HG03025 (cell line): ENCODE measurements at regions not wholly inside any gene's neighbourhood (a gene's known extent, or its start where the extent isn't known, plus 50 kb on each side); places are given as distances from the start of the nearest gene placed in this dataset.

ENCODE experiments used
- ATAC-seq: cut with Tn5 transposase; IDR thresholded peaks from one replicate; pipeline ENCODE4 v1.9.1; 2021; ENCODE audit warnings: mild to moderate bottlenecking, moderate library complexity; ENCODE audit not compliant: unreplicated experiment, low FRiP score

DNA sequence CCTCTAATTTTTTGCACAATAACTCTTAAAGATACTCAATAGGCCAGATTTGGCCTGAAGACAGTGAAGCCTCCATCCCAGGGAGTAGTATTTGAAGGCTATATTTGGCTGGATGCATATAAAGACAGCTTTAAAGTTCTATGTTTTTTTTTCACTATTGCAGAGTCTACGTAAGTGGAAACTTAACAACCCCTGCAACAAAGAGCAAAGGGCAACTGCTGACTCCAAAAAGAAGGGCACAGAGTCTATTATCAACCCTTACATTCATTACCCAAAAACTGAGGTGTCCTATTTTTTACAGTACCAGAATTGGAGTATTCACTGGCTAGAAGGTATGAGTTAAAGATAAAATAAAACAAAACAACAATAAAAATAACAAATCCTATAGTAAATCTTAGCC, 329.8 kb upstream of the PKN2 start:
- ATAC-seq, result no peak

- no peak for ATAC-seq
Observed at GRCh38 chr1:88357729-88358128, 326.3 kb upstream of the PKN2 start.

DNA sequence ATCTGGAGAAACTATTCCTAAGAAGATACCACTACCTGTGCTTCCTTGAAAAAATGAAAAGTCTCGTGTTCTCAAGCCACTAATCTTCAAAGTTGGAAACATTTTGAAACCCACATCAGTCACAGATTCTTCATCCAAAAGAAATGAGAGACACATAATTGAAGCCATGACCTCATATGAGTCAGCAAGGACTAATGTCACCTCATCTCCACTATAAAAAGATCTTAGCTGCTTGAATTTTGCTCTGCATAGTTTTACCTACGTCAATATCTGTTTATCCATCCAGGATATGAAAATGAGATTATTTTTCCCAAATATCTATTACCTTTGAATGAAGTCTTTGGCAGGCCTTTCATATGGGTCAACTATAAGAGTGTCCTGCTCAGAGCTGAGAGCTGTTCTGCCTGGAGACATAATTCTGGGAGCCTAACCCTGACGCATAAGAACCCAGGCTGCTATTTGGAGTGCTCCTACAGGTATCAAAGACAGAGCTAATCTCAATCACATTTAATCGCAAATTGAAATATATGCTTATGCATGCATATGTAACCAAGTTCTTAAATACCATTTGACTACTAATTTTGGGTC, 312.5 kb upstream of the PKN2 start:
- ATAC-seq, result no peak

DNA sequence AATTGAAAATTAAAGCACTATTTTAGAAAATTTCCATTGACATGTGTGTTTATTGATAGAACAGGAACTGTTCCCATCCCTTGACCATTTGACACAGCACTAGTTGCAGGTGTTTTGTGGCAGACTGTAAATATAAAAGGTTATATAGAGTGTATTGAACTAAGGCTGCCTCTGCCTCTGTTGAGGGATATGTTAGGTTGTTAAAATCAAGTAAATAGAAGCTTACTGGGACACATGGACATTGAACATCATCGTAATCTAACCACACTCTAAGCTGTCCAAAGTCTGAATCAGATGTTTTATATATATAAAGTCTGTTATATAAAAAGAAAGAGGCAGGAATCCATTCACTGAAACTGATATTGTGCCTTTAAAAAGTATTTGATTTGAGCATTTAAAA, 308.1 kb upstream of the PKN2 start:
- no peak for ATAC-seq

DNA sequence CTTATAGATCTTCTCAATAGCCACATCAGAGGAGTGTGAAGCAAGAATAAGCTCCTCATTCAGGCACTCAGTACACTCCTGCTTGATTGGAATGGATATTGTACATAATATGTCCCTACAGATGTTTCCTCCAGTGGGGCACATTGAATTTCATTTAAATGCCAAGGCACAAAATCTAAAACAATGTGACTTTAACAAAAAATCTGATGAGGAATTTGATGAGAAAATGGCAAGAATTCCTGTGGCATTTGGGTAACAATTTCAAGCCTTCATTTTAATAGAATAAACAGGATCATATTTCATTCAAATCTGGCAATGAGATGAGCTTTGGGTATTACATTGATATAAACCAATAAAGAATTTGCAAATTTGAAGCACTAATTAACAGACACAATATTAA, 307.7 kb upstream of the PKN2 start:
- no peak for ATAC-seq

- ATAC-seq, result no peak
Observed at GRCh38 chr1:88378560-88378959, 305.5 kb upstream of the PKN2 start.

GRCh38 chr1:88394958-88395357, 289.1 kb upstream of the PKN2 start:
- no peak for ATAC-seq

- ATAC-seq, result no peak
Observed at GRCh38 chr1:88398338-88398737, 285.7 kb upstream of the PKN2 start.

DNA sequence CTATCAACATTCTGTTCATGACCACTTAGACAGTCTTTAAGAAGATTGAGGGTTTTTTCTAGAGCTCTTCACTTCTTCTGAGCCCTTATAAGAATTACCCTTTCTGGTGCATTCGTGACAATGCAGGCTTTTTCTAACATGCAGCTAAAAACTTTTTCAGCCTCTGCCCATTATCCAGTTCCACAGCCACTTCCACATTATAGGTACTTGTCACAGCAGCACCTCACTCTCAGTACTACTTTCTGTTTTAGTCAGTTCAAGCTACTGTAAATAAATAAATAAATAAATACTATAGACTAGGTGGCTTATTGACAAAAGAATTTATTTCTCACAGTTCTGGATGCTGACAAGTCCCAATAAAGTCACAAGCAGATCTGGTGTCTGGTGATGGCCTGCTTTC, 284.4 kb upstream of the PKN2 start:
- ATAC-seq, result peak; percentile 79

GRCh38 chr1:88401313-88401712, 282.8 kb upstream of the PKN2 start:
- peak; percentile 85 for ATAC-seq

GRCh38 chr1:88404582-88404981, 279.5 kb upstream of the PKN2 start:
- no peak for ATAC-seq

DNA sequence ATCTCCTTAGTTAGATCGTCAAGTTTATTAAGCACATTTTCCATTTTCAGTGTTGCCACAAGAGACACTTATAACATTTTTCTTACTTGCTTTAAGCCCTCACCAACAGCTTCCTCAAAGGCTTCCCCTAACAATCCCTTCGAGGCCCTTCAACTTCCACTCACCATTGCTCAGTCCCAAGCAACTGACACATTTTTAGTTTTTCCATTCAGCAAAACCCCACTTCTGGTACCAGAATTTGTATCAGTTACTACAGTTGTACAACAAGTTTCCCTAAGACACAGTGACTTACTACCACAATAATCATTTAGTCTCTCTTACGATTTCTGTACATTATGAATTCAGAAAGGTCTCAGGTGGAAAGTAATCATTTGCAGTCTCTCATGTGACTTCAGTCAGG, 276.8 kb upstream of the PKN2 start:
- ATAC-seq, result no peak

DNA sequence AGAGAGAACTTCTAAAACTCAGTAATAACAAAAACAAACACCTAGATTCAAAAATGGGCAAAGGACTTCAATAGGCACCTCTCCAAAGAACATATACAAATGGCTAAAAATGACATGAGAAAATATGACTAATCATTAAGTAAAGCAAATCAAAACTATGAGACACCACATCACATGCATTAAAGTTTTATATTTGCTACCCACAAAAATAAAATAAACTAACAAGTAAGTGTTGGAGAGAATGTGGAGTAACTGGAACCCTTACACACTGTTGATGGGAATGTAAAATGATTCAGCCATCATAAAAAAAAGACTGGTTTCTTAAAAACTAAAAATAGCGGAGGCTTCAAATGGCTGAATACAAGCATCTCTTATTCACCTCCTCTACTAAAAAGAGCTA, 262.1 kb upstream of the PKN2 start:
- no peak for ATAC-seq

- no peak for ATAC-seq
Observed at GRCh38 chr1:88433556-88433955, 250.5 kb upstream of the PKN2 start.

- no peak for ATAC-seq
Observed at GRCh38 chr1:88434836-88435235, 249.2 kb upstream of the PKN2 start.

DNA sequence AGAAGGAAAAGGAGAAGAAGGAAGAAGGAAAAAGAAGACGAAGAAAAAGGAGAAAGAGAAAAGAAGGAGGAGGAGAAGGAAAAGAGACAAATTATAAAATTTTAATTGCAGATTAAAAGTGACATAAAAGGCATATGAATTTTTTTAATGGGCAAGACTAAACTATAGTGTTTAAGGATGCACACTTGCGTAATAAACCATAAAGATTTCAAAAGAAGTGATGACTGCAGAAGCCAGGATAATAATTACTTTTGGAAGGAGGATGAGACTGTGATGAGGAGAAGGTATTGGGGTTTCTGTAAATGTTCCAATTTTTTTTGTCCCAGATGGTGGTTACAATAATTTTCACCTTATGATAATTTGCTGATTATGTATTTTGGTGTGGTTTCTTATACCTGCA, 243.1 kb upstream of the PKN2 start:
- no peak for ATAC-seq

DNA sequence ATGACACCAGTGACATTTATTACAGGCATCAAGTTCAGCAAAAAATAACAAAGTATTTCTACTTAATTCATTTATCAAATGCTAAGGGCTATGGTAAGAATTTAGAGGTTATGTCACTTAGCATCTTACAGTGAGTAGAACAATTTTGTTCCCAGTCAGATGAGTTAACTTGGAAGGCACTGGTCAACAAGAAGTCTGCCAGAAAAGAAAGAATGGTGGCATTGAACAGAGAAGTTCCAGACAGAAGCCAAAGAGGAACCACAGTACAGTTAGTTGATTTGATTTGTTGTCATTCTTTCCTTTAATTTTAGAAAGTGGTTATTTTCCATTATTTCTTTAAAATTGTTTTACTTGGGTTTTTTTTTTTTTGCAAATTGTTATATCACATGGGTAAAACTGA, 232.2 kb upstream of the PKN2 start:
- no peak for ATAC-seq

DNA sequence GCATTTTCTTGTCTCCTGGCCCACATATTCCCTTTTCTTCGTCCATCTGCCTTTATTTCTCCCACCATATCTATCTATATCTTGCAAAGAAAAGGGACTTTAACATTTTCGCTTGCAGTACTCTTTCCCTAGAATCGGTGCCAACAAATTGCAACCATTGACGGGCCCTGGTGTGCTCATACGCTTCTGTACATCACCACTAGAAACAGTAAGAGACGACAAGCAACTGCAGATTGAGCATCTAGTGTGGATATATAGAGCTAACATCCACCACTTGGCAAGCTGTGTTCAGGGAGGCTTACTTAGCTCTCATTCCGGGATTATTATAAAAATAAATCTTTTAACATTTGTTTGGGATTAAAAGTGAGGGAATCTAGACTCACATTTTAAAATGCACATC, 230.8 kb upstream of the PKN2 start:
- ATAC-seq, result no peak

- ATAC-seq, result no peak
Observed at GRCh38 chr1:88454781-88455180, 229.3 kb upstream of the PKN2 start.

- no peak for ATAC-seq
Observed at GRCh38 chr1:88455621-88456256, 228.3 kb upstream of the PKN2 start.

DNA sequence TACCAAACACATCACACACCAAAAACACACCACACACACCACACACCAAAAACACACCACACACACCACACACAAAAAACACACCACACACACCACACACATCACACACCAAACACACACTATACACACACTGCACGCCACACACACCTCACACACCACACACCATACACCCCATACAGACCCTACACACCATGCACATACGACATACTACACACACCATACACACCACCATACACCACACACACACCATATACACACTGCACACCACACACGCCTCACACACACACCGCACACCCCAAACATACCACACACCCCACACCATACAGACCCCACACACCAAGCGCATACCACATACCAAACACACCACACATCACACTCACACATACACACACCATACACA, 226.9 kb upstream of the PKN2 start:
- ATAC-seq, result no peak

- no peak for ATAC-seq
Observed at GRCh38 chr1:88461007-88461406, 223.1 kb upstream of the PKN2 start.

DNA sequence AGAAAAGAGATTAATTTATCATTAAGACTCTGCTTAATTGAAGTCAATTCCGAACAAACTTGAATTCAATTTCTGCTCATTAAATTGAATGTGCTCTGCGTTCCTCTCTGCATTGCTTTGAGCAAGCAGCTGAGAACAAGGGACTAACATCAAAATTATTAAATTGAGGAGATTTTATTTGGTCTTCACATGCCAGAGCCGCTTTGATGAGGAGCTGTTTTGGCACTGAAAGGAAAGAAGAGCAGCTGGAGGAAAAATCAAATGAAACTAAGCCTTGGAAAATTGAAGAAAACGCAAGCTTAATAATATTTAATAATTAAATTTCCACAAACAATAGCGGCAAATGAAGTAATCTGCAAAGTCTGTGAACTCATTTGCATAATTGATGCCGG, 222.0 kb upstream of the PKN2 start:
- no peak for ATAC-seq
